Fibroblast of lung (primary cell): ENCODE measurements at regions not wholly inside any gene's neighbourhood (a gene's known extent, or its start where the extent isn't known, plus 50 kb on each side); places are given as distances from the start of the nearest gene placed in this dataset.

ENCODE experiments used
- DNase-seq, 2 donors: peaks; one replicate each; pipeline versions ENCODE4 v3.0.0 to v3.0.0-alpha.2; 2010; ENCODE audit warnings: low read depth in 2 of 2
- H2AFZ ChIP-seq: 2 replicates; pipeline ENCODE4 v1.5.1; 2012; ENCODE audit warnings: low read length, control low read depth, inconsistent platforms
- H3K27ac ChIP-seq: 2 replicates; pipeline ENCODE4 v1.5.1; 2011; ENCODE audit warnings: low read length, control low read depth; ENCODE audit not compliant: insufficient read depth
- H3K27me3 ChIP-seq: 2 replicates; pipeline ENCODE4 v1.5.1; 2011; ENCODE audit warnings: mild to moderate bottlenecking, low read length; ENCODE audit not compliant: control insufficient read depth, insufficient read depth
- H3K36me3 ChIP-seq: 2 replicates; pipeline ENCODE4 v1.5.1; 2011; ENCODE audit warnings: low read length; ENCODE audit not compliant: control insufficient read depth, insufficient read depth
- H3K4me1 ChIP-seq: 2 replicates; pipeline ENCODE4 v1.5.1; 2011; ENCODE audit warnings: low read length; ENCODE audit not compliant: control insufficient read depth, insufficient read depth; ENCODE audit errors: extremely low read depth
- H3K4me2 ChIP-seq: 2 replicates; pipeline ENCODE4 v1.5.1; 2011; ENCODE audit warnings: low read length, control low read depth; ENCODE audit not compliant: insufficient read depth; ENCODE audit errors: extremely low read depth
- H3K4me3 ChIP-seq, 4 experiments: fragments of 200-600 bp in 1 of 4; sonication (generic) in 1 of 4; replicated peaks in 1 of 4; 2 replicates each; pipeline ENCODE4 v1.5.1; 2011 to 2016; ENCODE audit warnings: low read length in 4 of 4, low read depth in 3 of 4, mild to moderate bottlenecking in 3 of 4, control low read depth in 2 of 4, inconsistent platforms in 1 of 4, mixed read lengths in 1 of 4; ENCODE audit not compliant: insufficient read depth in 1 of 4; ENCODE audit errors: control extremely low read depth in 1 of 4
- H3K79me2 ChIP-seq: 2 replicates; pipeline ENCODE4 v1.5.1; 2012; ENCODE audit warnings: mild to moderate bottlenecking, low read length, inconsistent platforms; ENCODE audit not compliant: control insufficient read depth, insufficient read depth
- H3K9ac ChIP-seq: 2 replicates; pipeline ENCODE4 v1.5.1; 2011; ENCODE audit warnings: mild to moderate bottlenecking, low read length, control low read depth; ENCODE audit not compliant: insufficient read depth
- H3K9me3 ChIP-seq: 2 replicates; pipeline ENCODE4 v1.5.1; 2012; ENCODE audit warnings: low read depth, low read length; ENCODE audit not compliant: control insufficient read depth, insufficient read depth
- H4K20me1 ChIP-seq: 2 replicates; pipeline ENCODE4 v1.5.1; 2011; ENCODE audit warnings: low read length; ENCODE audit not compliant: control insufficient read depth, insufficient read depth; ENCODE audit errors: extremely low read depth
- CTCF ChIP-seq, 2 donors: IDR thresholded peaks in 1 of 2; conservative IDR thresholded peaks in 1 of 2; 1 replicate in 1 of 2; 2 replicates in 1 of 2; pipeline ENCODE4 v1.5.1; 2011 to 2012; ENCODE audit warnings: low read length in 2 of 2, control low read depth in 1 of 2, inconsistent platforms in 1 of 2, low read depth in 1 of 2, mild to moderate bottlenecking in 1 of 2
- EZH2 ChIP-seq: IDR thresholded peaks from 2 replicates; pipeline ENCODE4 v1.5.1; 2012; ENCODE audit warnings: low read length, control low read depth, mild to moderate bottlenecking; ENCODE audit errors: missing control alignments

GRCh38 chr14:37991027-37991426 lies 216.7 kb upstream of the SSTR1 start:
- Histone ChIP-seq H4K20me1 (no peaks in the 10 kb centered on the region), H3K9ac (no peak overlapping the region), H3K27me3 (no peaks in the 10 kb centered on the region), H3K36me3 (no peaks in the 10 kb centered on the region), H3K9me3 (no peaks in the 10 kb centered on the region), H2AFZ (no peak overlapping the region), H3K4me2 (no peak overlapping the region), H3K79me2 (no peaks in the 10 kb centered on the region), H3K4me1 (no peaks in the 10 kb centered on the region), H3K4me3 (no peak overlapping the region), H3K27ac (no peak overlapping the region)
- TF ChIP-seq EZH2 (no peak), CTCF (conservative IDR thresholded peaks at IDR 0.05 in 1 of 2, IDR thresholded peaks at IDR 0.05 in 1 of 2; ENCODE audit: low read depth in 1 of 2, low read length in 2 of 2) (no peak)
- no peak for DNase-seq

GRCh38 chr14:37992499-37992898 lies 215.2 kb upstream of the SSTR1 start:
- H3K4me3 ChIP-seq, result no peak overlapping the region
- no peak overlapping the region for H3K27ac ChIP-seq
- TF ChIP-seq CTCF (conservative IDR thresholded peaks at IDR 0.05 in 1 of 2, IDR thresholded peaks at IDR 0.05 in 1 of 2; ENCODE audit: low read depth in 1 of 2, low read length in 2 of 2) (no peak), EZH2 (no peak)
- DNase-seq, result no peak
- H3K79me2 ChIP-seq, result no peaks in the 10 kb centered on the region
- H2AFZ ChIP-seq, result no peak overlapping the region
- H3K9ac ChIP-seq, result no peak overlapping the region
- no peaks in the 10 kb centered on the region for H4K20me1 ChIP-seq
- H3K4me2 ChIP-seq, result no peak overlapping the region
- no peaks in the 10 kb centered on the region for H3K9me3 ChIP-seq
- H3K4me1 ChIP-seq, result no peaks in the 10 kb centered on the region
- H3K27me3 ChIP-seq, result no peaks in the 10 kb centered on the region
- no peaks in the 10 kb centered on the region for H3K36me3 ChIP-seq

GRCh38 chr14:37994846-37995372 lies 212.8 kb upstream of the SSTR1 start:
- H3K36me3 ChIP-seq, result no peaks in the 10 kb centered on the region
- H3K27ac ChIP-seq, result no peak overlapping the region
- no peak for DNase-seq
- H3K9ac ChIP-seq, result no peak overlapping the region
- H3K4me2 ChIP-seq, result no peak overlapping the region
- no peaks in the 10 kb centered on the region for H3K9me3 ChIP-seq
- no peaks in the 10 kb centered on the region for H3K79me2 ChIP-seq
- TF ChIP-seq CTCF (conservative IDR thresholded peaks at IDR 0.05 in 1 of 2, IDR thresholded peaks at IDR 0.05 in 1 of 2; ENCODE audit: low read depth in 1 of 2, low read length in 2 of 2) (no peak), EZH2 (no peak)
- H3K4me3 ChIP-seq, result no peak overlapping the region
- no peaks in the 10 kb centered on the region for H3K27me3 ChIP-seq
- no peak overlapping the region for H2AFZ ChIP-seq
- H3K4me1 ChIP-seq, result no peaks in the 10 kb centered on the region
- no peaks in the 10 kb centered on the region for H4K20me1 ChIP-seq
